Esophagus squamous epithelium (tissue), 4 donors: ENCODE measurements at regions not wholly inside any gene's neighbourhood (a gene's known extent, or its start where the extent isn't known, plus 50 kb on each side); places are given as distances from the start of the nearest gene placed in this dataset.

Source experiments
- POLR2A ChIP-seq, 4 donors: fragments of 450-650 bp; IDR thresholded peaks; one replicate each; pipeline ENCODE4 v1.6.1; 2017; ENCODE audit warnings: antibody characterized with exemption in 4 of 4, mild to moderate bottlenecking in 4 of 4, moderate library complexity in 3 of 4
- TF ChIP-seq, protein P1 (sequence below), 6 experiments: fragments of 450-650 bp in 4 of 6; fragments of 200-600 bp in 2 of 6; sonication (generic) in 2 of 6; IDR thresholded peaks; one replicate each; pipeline ENCODE4 v1.5.1; 2016 to 2019; ENCODE audit warnings: antibody characterized with exemption in 6 of 6, mild to moderate bottlenecking in 4 of 6, moderate library complexity in 4 of 6

DNA sequence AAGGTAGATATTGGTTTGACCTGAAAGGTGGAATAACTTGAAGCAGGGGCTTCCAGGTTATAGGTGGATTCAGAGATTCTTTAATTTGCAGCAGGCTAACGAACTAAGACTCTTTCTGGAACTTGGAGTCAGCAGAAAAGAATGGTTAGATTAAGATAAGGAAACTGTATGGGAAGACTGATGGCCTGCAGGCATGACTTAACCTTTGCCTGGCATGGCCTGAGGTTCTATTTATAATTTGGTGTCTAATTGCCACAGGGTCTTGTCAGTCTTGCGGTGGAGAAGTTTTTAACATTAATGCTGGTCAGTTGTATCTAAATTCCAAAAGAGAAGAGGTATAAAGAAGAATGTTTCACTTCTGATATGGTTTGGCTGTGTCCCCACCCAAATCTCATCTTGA is 110.3 kb upstream of the VCX3A start:
- TF ChIP-seq POLR2A (IDR thresholded peaks at IDR 0.05) = no peak
- TF ChIP-seq, protein P1, sequence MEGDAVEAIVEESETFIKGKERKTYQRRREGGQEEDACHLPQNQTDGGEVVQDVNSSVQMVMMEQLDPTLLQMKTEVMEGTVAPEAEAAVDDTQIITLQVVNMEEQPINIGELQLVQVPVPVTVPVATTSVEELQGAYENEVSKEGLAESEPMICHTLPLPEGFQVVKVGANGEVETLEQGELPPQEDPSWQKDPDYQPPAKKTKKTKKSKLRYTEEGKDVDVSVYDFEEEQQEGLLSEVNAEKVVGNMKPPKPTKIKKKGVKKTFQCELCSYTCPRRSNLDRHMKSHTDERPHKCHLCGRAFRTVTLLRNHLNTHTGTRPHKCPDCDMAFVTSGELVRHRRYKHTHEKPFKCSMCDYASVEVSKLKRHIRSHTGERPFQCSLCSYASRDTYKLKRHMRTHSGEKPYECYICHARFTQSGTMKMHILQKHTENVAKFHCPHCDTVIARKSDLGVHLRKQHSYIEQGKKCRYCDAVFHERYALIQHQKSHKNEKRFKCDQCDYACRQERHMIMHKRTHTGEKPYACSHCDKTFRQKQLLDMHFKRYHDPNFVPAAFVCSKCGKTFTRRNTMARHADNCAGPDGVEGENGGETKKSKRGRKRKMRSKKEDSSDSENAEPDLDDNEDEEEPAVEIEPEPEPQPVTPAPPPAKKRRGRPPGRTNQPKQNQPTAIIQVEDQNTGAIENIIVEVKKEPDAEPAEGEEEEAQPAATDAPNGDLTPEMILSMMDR (IDR thresholded peaks at IDR 0.05) = no peak
